ENCODE measurements at regions not wholly inside any gene's neighbourhood (a gene's known extent, or its start where the extent isn't known, plus 50 kb on each side); places are given as distances from the start of the nearest gene placed in this dataset.
A peak's percentile ranks its signal among the peaks of the same experiment; 100 is the strongest.

DNA sequence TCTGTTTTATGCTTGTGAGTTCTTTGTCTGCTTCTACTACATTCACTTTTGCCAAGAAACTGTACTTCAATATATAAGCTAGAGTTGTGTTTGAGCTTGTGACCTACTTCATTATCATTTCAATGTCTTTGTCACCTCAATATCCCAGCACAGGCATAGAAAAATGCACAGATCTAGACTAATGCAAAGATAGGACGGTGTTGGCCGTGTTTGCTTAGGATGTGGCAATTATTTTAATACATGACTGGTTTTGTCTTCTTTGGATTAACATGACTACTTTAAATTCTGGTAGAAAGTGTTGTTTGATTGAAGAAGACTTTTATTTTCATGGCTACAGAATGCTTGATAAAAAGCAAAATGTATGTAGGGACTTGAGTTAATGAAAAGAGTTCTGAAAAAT, 1075.0 kb upstream of the GJE1 start:
- no peak overlapping the region for H3K4me2 ChIP-seq
- intact Hi-C loops (cut with micrococcal nuclease; ENCODE audit: unreplicated experiment), result no loop called here
- H3K79me2 ChIP-seq (ENCODE audit: low read depth), result no peaks in the 10 kb centered on the region
- H3K9me2 ChIP-seq (ENCODE audit: insufficient read depth), result no peaks in the 10 kb centered on the region
- no peaks in the 10 kb centered on the region for H3F3A ChIP-seq (ENCODE audit: insufficient read depth, low read depth)
- DNase-seq, result no peak
- H4K20me1 ChIP-seq (ENCODE audit: insufficient read depth), result no peaks in the 10 kb centered on the region
- no peaks in the 10 kb centered on the region for H3K9me3 ChIP-seq (ENCODE audit: insufficient read depth, low read depth)
- no peaks in the 10 kb centered on the region for H3K27me3 ChIP-seq (ENCODE audit: insufficient read depth, low read depth)
- TF ChIP-seq EZH2 (IDR thresholded peaks at IDR 0.05; ENCODE audit: low read depth), result no peak
- TF ChIP-seq, protein P1, sequence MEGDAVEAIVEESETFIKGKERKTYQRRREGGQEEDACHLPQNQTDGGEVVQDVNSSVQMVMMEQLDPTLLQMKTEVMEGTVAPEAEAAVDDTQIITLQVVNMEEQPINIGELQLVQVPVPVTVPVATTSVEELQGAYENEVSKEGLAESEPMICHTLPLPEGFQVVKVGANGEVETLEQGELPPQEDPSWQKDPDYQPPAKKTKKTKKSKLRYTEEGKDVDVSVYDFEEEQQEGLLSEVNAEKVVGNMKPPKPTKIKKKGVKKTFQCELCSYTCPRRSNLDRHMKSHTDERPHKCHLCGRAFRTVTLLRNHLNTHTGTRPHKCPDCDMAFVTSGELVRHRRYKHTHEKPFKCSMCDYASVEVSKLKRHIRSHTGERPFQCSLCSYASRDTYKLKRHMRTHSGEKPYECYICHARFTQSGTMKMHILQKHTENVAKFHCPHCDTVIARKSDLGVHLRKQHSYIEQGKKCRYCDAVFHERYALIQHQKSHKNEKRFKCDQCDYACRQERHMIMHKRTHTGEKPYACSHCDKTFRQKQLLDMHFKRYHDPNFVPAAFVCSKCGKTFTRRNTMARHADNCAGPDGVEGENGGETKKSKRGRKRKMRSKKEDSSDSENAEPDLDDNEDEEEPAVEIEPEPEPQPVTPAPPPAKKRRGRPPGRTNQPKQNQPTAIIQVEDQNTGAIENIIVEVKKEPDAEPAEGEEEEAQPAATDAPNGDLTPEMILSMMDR (conservative IDR thresholded peaks at IDR 0.05), result no peak
- no peaks in the 10 kb centered on the region for H3K36me3 ChIP-seq (ENCODE audit: low read depth)
- no TSS peak for BruUV-seq (replicated peaks)
- H3K4me1 ChIP-seq (replicated peaks; ENCODE audit: insufficient read depth), result no peaks in the 10 kb centered on the region
- H3K27ac ChIP-seq, result no peak overlapping the region
- 0 out of 2 replicates have a peak overlapping the region, but pooled peaks have one; percentile 43 for H2AFZ ChIP-seq
- no peak overlapping the region for H3K4me3 ChIP-seq
- ChIA-PET CTCF (no interaction called here), POLR2A (ENCODE audit: unreplicated experiment) (no interaction called here)

DNA sequence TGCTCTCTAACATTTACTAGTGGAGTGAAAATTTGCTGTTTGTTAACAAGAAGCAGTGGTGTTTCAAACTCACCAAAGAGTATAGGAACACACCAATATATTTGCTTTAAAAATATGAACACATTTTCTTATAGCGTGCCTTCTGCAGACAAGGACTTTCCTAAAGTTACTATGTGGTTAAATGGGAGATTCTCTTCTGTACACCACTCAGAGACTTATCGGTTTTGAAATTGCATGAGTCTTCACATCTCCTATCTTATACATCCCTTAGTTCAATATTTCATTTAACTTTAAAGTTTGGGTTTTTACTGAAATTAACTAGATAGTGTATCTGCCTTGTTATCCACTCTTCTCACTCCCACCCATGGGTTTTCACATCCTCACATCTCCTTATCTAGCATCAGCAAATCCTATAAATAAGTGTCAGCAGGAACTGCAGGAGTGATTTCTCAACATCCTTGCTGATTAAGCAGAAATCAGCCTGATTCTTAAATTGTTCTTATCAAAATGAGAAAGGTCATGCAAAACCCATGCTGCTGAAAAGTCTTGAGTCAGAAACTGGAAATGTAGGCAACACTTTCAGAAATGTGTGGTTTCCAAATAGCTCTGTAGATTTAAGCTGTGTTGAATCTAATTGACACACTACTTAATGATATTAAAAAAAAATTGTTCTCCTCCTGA, 1075.6 kb upstream of the GJE1 start:
- Histone ChIP-seq H3K27ac (no peak overlapping the region), H3F3A (ENCODE audit: insufficient read depth, low read depth) (no peaks in the 10 kb centered on the region), H3K79me2 (ENCODE audit: low read depth) (no peaks in the 10 kb centered on the region), H4K20me1 (ENCODE audit: insufficient read depth) (no peaks in the 10 kb centered on the region), H3K4me2 (no peak overlapping the region), H3K4me1 (replicated peaks; ENCODE audit: insufficient read depth) (no peaks in the 10 kb centered on the region), H3K9me3 (ENCODE audit: insufficient read depth, low read depth) (no peaks in the 10 kb centered on the region), H2AFZ (peak overlapping the region; percentile 43; the same call in 1 of the 2 replicates), H3K36me3 (ENCODE audit: low read depth) (no peaks in the 10 kb centered on the region), H3K27me3 (ENCODE audit: insufficient read depth, low read depth) (no peaks in the 10 kb centered on the region), H3K9me2 (ENCODE audit: insufficient read depth) (no peaks in the 10 kb centered on the region), H3K4me3 (no peak overlapping the region)
- ChIA-PET POLR2A (ENCODE audit: unreplicated experiment) (no interaction called here), CTCF (no interaction called here)
- no TSS peak for BruUV-seq (replicated peaks)
- DNase-seq, result no peak
- TF ChIP-seq, protein P1 (conservative IDR thresholded peaks at IDR 0.05), result no peak
- TF ChIP-seq EZH2 (IDR thresholded peaks at IDR 0.05; ENCODE audit: low read depth), result no peak
- intact Hi-C loops (cut with micrococcal nuclease; ENCODE audit: unreplicated experiment), result no loop called here

DNA sequence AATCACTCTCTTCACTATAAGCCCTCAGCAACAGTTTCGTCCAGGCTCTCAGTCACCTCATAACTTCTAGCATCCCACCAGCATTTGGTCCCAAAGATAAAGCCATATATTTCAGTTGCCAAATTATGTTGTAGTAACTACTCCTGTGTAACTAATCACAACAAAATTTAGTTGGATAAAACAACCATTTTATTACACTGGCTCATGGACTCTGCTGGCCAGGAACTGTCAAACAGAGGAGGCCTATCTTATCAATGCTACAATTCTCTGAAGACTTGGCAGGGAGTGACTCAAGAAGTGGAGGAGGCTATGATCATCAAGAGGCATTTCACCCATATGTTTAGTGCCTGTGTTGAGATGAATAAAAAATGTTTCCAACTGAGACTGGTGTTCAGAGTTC, 1082.3 kb upstream of the GJE1 start:
- intact Hi-C loops (cut with micrococcal nuclease; ENCODE audit: unreplicated experiment), result no loop called here
- Histone ChIP-seq H2AFZ (no peak overlapping the region), H3K27me3 (ENCODE audit: insufficient read depth, low read depth) (no peaks in the 10 kb centered on the region), H3K36me3 (ENCODE audit: low read depth) (no peaks in the 10 kb centered on the region), H3K4me2 (no peak overlapping the region), H3K9me3 (ENCODE audit: insufficient read depth, low read depth) (no peaks in the 10 kb centered on the region; the same call in 1 of the 2 replicates), H3K4me1 (replicated peaks; ENCODE audit: insufficient read depth) (0 out of 2 replicates have a peak, but pooled peaks cover 6% of the 10 kb centered on the region), H3K4me3 (no peak overlapping the region), H3K27ac (no peak overlapping the region), H4K20me1 (ENCODE audit: insufficient read depth) (no peaks in the 10 kb centered on the region), H3K79me2 (ENCODE audit: low read depth) (no peaks in the 10 kb centered on the region), H3F3A (ENCODE audit: insufficient read depth, low read depth) (no peaks in the 10 kb centered on the region), H3K9me2 (ENCODE audit: insufficient read depth) (no peaks in the 10 kb centered on the region)
- CTCF ChIA-PET, result no interaction called here
- POLR2A ChIA-PET (ENCODE audit: unreplicated experiment), result no interaction called here
- no TSS peak for BruUV-seq (replicated peaks)
- no peak for TF ChIP-seq EZH2 (IDR thresholded peaks at IDR 0.05; ENCODE audit: low read depth)
- TF ChIP-seq, protein P1 (conservative IDR thresholded peaks at IDR 0.05), result no peak
- no peak for DNase-seq

Data from PC-9 (cell line).